NCI-H446 treated with DMSO at 0.1 percent for 48 hours (cell line): ENCODE measurements at regions not wholly inside any gene's neighbourhood (a gene's known extent, or its start where the extent isn't known, plus 50 kb on each side); places are given as distances from the start of the nearest gene placed in this dataset.

Source experiments
- DNase-seq: peaks from one replicate; lab custom pipeline; 2025; lab: John Stamatoyannopoulos, UW

GRCh38 chr12:111038941-111039340, 118.6 kb upstream of the MYL2 start:
- no peak for DNase-seq

GRCh38 chr12:111038077-111038476, 117.7 kb upstream of the MYL2 start:
- no peak for DNase-seq

GRCh38 chr12:111037047-111037446, 116.7 kb upstream of the MYL2 start:
- DNase-seq: no peak

GRCh38 chr12:111035578-111036301, 115.4 kb upstream of the MYL2 start:
- DNase-seq: no peak

- DNase-seq: no peak
These were observed 114.7 kb upstream of the MYL2 start for GRCh38 chr12:111034886-111035577.

- no peak for DNase-seq
These were observed 113.9 kb upstream of the MYL2 start, which contains the start of gene CUX2 for GRCh38 chr12:111034083-111034885. CUX2 (plus strand) TSS chr12:111034165.

- DNase-seq: no peak
These were observed 113.1 kb upstream of the MYL2 start for GRCh38 chr12:111033281-111034082.

GRCh38 chr12:111032591-111032919, 112.2 kb upstream of the MYL2 start:
- DNase-seq: no peak

GRCh38 chr12:111031916-111032590, 111.7 kb upstream of the MYL2 start:
- DNase-seq: no peak

GRCh38 chr12:111030800-111031199, 110.4 kb upstream of the MYL2 start:
- no peak for DNase-seq

- DNase-seq: no peak
These were observed 109.4 kb upstream of the MYL2 start for GRCh38 chr12:111029732-111030131.

GRCh38 chr12:111029305-111029704, 108.9 kb upstream of the MYL2 start:
- no peak for DNase-seq

GRCh38 chr12:111028830-111029229, 108.5 kb upstream of the MYL2 start:
- DNase-seq: no peak

GRCh38 chr12:111027431-111027830, 107.1 kb upstream of the MYL2 start:
- DNase-seq: no peak

- DNase-seq: no peak
These were observed 105.5 kb upstream of the MYL2 start for GRCh38 chr12:111025792-111026430.

- no peak for DNase-seq
These were observed 104.9 kb upstream of the MYL2 start for GRCh38 chr12:111025301-111025700.

GRCh38 chr12:111024205-111024801, 103.9 kb upstream of the MYL2 start:
- DNase-seq: no peak

- no peak for DNase-seq
These were observed 102.0 kb upstream of the MYL2 start for GRCh38 chr12:111022386-111022785.

GRCh38 chr12:111014547-111014946, 94.2 kb upstream of the MYL2 start:
- no peak for DNase-seq

- no peak for DNase-seq
These were observed 92.5 kb upstream of the MYL2 start for GRCh38 chr12:111012918-111013317.
